Pancreas (tissue), 10 donors: ENCODE measurements at regions not wholly inside any gene's neighbourhood (a gene's known extent, or its start where the extent isn't known, plus 50 kb on each side); places are given as distances from the start of the nearest gene placed in this dataset.

ENCODE experiments used
- ATAC-seq, 4 donors: fragments of 200-7000 bp; cut with Tn5 transposase; one replicate each; pipeline versions ENCODE4 v1.8.0 to v1.9.1; 2020; ENCODE audit warnings: mild to moderate bottlenecking in 4 of 4, moderate library complexity in 4 of 4
- DNase-seq, 6 donors: peaks; one replicate each; pipeline ENCODE4 v3.0.0-alpha.2; 2020
- FAIRE-seq: peaks from 2 replicates; lab custom pipeline; 2012; peaks lifted over from hg19 to GRCh38; lab: Jason Lieb, UNC
- H3K27ac ChIP-seq, 4 donors: fragments of 200-600 bp; sonication (generic); 1 replicate in 3 of 4; 2 replicates in 1 of 4; pipeline versions ENCODE4 v1.5.0 to v1.8.0; 2020
- H3K27me3 ChIP-seq, 4 donors: fragments of 200-600 bp; one replicate each; pipeline ENCODE4 v1.8.0; 2021
- H3K36me3 ChIP-seq, 3 donors: fragments of 200-600 bp; sonication (generic) in 1 of 3; one replicate each; pipeline versions ENCODE4 v1.5.0 to v1.8.0; 2020 to 2021
- H3K4me1 ChIP-seq, 3 donors: fragments of 200-600 bp; one replicate each; pipeline ENCODE4 v1.8.0; 2021
- H3K4me3 ChIP-seq, 4 donors: fragments of 200-600 bp; sonication (generic) in 2 of 4; one replicate each; pipeline versions ENCODE4 v1.5.0 to v1.8.0; 2020 to 2021
- H3K9me3 ChIP-seq, 4 donors: fragments of 200-600 bp; one replicate each; pipeline ENCODE4 v1.8.0; 2021
- CTCF ChIP-seq, 4 donors: fragments of 200-600 bp; sonication (generic) in 3 of 4; IDR thresholded peaks; one replicate each; pipeline versions ENCODE4 v1.5.0 to v1.8.0; 2021; ENCODE audit warnings: antibody characterized with exemption in 4 of 4
- WGBS, 2 donors: extraction: QIAGEN DNeasy Blood & Tissue Kit; methylation state at CpG; one replicate each; pipeline ENCODE4 v1.1.7; 2013; 5-methylcytosine and 5-hydroxymethylcytosine counted together
- intact Hi-C, 3 donors: fragments of 100-400 bp; cut with DNase I; formaldehyde crosslinking; loops; one replicate each; pipeline versions ENCODE4 v1.11.1 to v1.14.2; 2022
- donor health status: healthy with polysubstance abuse.
- donor health status: DM: no; HTN: no; CAD: no; lungs with moderate emphysema.
- donor health status: DM: no; HTN: no; CAD: no.
- donor health status: control.
- donor health status: control.
- donor health status: Bipolar disorder and iron deficiency.
- donor health status: DM: yes; HTN: yes; CAD: no.
- donor health status: DM: no; HTN: no; CAD: no.
- donor health status: DM: no; HTN: no; CAD: no.
- donor health status: DM: yes; HTN: yes; CAD: no.

- intact Hi-C loops: no loop called here
- ATAC-seq (no peak), DNase-seq (no peak), FAIRE-seq (no peak)
- H3K27me3 ChIP-seq: no peaks in the 10 kb centered on the region
- no peak overlapping the region for H3K27ac ChIP-seq
- H3K9me3 ChIP-seq: no peaks in the 10 kb centered on the region
- no peaks in the 10 kb centered on the region for H3K36me3 ChIP-seq
- TF ChIP-seq CTCF (IDR thresholded peaks at IDR 0.05): no peak
- no peaks in the 10 kb centered on the region for H3K4me1 ChIP-seq
- no peak overlapping the region for H3K4me3 ChIP-seq
- WGBS, 2 donors: 56 to 59% methylated on average over 2 of the region's 2 CpGs
Measured at GRCh38 chr6:16038938-16039337, 89.9 kb upstream of the MYLIP start.

GRCh38 chr6:16035488-16036080 lies 93.3 kb upstream of the MYLIP start:
- Histone ChIP-seq H3K27me3 (no peaks in the 10 kb centered on the region), H3K4me1 (no peaks in the 10 kb centered on the region), H3K27ac (no peak overlapping the region), H3K9me3 (no peaks in the 10 kb centered on the region), H3K4me3 (no peak overlapping the region), H3K36me3 (no peaks in the 10 kb centered on the region)
- DNase-seq (no peak), FAIRE-seq (no peak), ATAC-seq (no peak)
- intact Hi-C loops: no loop called here
- TF ChIP-seq CTCF (IDR thresholded peaks at IDR 0.05): no peak
- 67 to 88% methylated on average over 4 of the region's 4 CpGs for WGBS, 2 donors

GRCh38 chr6:16033214-16033613 lies 95.7 kb upstream of the MYLIP start:
- no peak for TF ChIP-seq CTCF (IDR thresholded peaks at IDR 0.05)
- WGBS, 2 donors: 52 to 57% methylated on average over 3 of the region's 3 CpGs
- Histone ChIP-seq H3K9me3 (no peaks in the 10 kb centered on the region), H3K4me3 (no peak overlapping the region), H3K27ac (no peak overlapping the region), H3K4me1 (no peaks in the 10 kb centered on the region), H3K36me3 (no peaks in the 10 kb centered on the region), H3K27me3 (no peaks in the 10 kb centered on the region)
- intact Hi-C loops: no loop called here
- no peak for DNase-seq
- ATAC-seq: no peak
- FAIRE-seq: no peak

GRCh38 chr6:16031278-16031981 lies 97.5 kb upstream of the MYLIP start:
- intact Hi-C loops: no loop called here
- no peak for TF ChIP-seq CTCF (IDR thresholded peaks at IDR 0.05)
- DNase-seq: no peak
- Histone ChIP-seq H3K4me3 (no peak overlapping the region), H3K36me3 (no peaks in the 10 kb centered on the region), H3K9me3 (no peaks in the 10 kb centered on the region), H3K4me1 (peaks cover 0 to 3% (median 0%) of the 10 kb centered on the region in 3 donors), H3K27ac (no peak overlapping the region), H3K27me3 (no peaks in the 10 kb centered on the region)
- WGBS, 2 donors: 80 to 83% methylated on average over 6 of the region's 6 CpGs
- ATAC-seq: no peak
- FAIRE-seq: no peak

- no peak for FAIRE-seq
- 76 to 78% methylated on average over 3 of the region's 3 CpGs for WGBS, 2 donors
- H3K27me3 ChIP-seq: no peaks in the 10 kb centered on the region
- no peak overlapping the region for H3K27ac ChIP-seq
- no peak for TF ChIP-seq CTCF (IDR thresholded peaks at IDR 0.05)
- intact Hi-C loops: no loop called here
- H3K9me3 ChIP-seq: no peaks in the 10 kb centered on the region
- no peak for ATAC-seq
- H3K36me3 ChIP-seq: no peaks in the 10 kb centered on the region
- peaks cover 0 to 5% (median 0%) of the 10 kb centered on the region in 3 donors for H3K4me1 ChIP-seq
- DNase-seq: no peak
- H3K4me3 ChIP-seq: no peak overlapping the region
Measured at GRCh38 chr6:16028966-16029365, 99.9 kb upstream of the MYLIP start.
